ENCODE measurements at regions not wholly inside any gene's neighbourhood (a gene's known extent, or its start where the extent isn't known, plus 50 kb on each side); places are given as distances from the start of the nearest gene placed in this dataset.

GRCh38 chr3:144059481-144059880, 87.9 kb downstream of the DIPK2A start:
- TF ChIP-seq CTCF (IDR thresholded peaks at IDR 0.05; ENCODE audit: low read depth, low read length, poor library complexity, severe bottlenecking): no peak
- TF ChIP-seq EZH2phosphoT487 (IDR thresholded peaks at IDR 0.05; ENCODE audit: borderline replicate concordance, low read length): no peak

All from DOHH2 (cell line).